Upper lobe of right lung (tissue), 1 donor: ENCODE measurements at regions not wholly inside any gene's neighbourhood (a gene's known extent, or its start where the extent isn't known, plus 50 kb on each side); places are given as distances from the start of the nearest gene placed in this dataset.
A peak's percentile ranks its signal among the peaks of the same experiment; 100 is the strongest.

ENCODE experiments used
- ATAC-seq: fragments of 200-7000 bp; cut with Tn5 transposase; one replicate; pipeline ENCODE4 v1.9.1; 2020; ENCODE audit warnings: mild to moderate bottlenecking, moderate library complexity
- DNase-seq: peaks from one replicate; pipeline ENCODE4 v3.0.0-alpha.2; 2020
- H3K27ac ChIP-seq: fragments of 200-600 bp; one replicate; pipeline ENCODE4 v1.8.0; 2022
- H3K27me3 ChIP-seq: fragments of 200-600 bp; one replicate; pipeline ENCODE4 v1.8.0; 2022; ENCODE audit warnings: mild to moderate bottlenecking
- H3K36me3 ChIP-seq: fragments of 200-600 bp; one replicate; pipeline ENCODE4 v1.8.0; 2022
- H3K4me1 ChIP-seq: fragments of 200-600 bp; one replicate; pipeline ENCODE4 v1.8.0; 2022
- H3K4me3 ChIP-seq: fragments of 200-600 bp; one replicate; pipeline ENCODE4 v1.8.0; 2022; ENCODE audit warnings: mild to moderate bottlenecking
- H3K9me3 ChIP-seq: fragments of 200-600 bp; one replicate; pipeline ENCODE4 v1.8.0; 2022
- CTCF ChIP-seq: fragments of 200-600 bp; IDR thresholded peaks from one replicate; pipeline ENCODE4 v1.8.0; 2022; ENCODE audit warnings: antibody characterized with exemption
- intact Hi-C: fragments of 100-400 bp; cut with DNase I; formaldehyde crosslinking; loops from one replicate; pipeline ENCODE4 v1.11.0; 2022
- donor health status: DM: no; HTN: yes; CAD: no; lungs with severe emphysema.

DNA sequence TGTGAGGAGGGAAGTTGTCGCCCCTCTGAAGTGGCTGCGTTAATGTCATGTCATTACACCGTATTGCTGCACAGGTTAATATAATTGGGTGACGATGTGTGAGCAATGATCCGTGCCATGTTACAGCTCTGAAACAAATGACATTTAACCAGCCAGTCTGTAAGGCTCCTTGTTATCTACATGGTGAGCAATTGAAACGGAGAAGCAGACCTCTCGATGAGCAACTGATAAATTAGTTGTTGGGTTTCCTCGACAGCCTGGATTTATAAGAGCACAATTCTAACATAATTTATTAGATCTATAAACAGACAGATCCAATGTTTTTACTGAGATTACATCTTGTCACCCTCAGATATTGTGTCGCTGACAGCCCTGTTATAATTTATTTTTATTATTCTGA is 49.9 kb upstream of the MAFB start:
- no peak for TF ChIP-seq CTCF
- ATAC-seq, result no peak
- DNase-seq, result no peak
- no peaks in the 10 kb centered on the region for H3K36me3 ChIP-seq
- no peak overlapping the region for H3K27ac ChIP-seq
- no peaks in the 10 kb centered on the region for H3K4me1 ChIP-seq
- no peaks in the 10 kb centered on the region for H3K9me3 ChIP-seq
- no peak overlapping the region for H3K4me3 ChIP-seq
- intact Hi-C loops, result no loop called here
- no peaks in the 10 kb centered on the region for H3K27me3 ChIP-seq

DNA sequence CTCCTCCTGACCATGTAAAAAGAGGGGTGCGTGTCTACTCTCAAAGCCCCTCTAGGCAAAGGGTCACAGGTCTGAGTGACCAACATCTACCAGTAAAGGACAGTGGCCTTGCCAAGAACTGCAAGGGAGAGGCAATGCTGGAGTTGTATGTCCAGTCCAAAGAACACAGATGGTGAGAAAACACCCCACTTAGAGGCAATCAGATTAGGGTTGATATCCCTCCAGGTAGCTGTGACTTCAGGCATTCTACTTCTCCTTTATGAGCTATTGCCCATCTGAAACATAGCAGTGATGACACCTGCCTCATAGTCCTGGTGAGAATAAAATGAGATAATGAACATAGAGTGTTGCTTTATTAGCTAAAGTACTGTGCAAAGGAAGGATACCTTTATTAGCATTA is 50.8 kb upstream of the MAFB start:
- Histone ChIP-seq H3K27me3 (no peaks in the 10 kb centered on the region), H3K27ac (no peak overlapping the region), H3K4me3 (no peak overlapping the region), H3K36me3 (no peaks in the 10 kb centered on the region), H3K4me1 (no peaks in the 10 kb centered on the region), H3K9me3 (no peaks in the 10 kb centered on the region)
- DNase-seq (no peak), ATAC-seq (no peak)
- no peak for TF ChIP-seq CTCF
- intact Hi-C loops, result no loop called here

DNA sequence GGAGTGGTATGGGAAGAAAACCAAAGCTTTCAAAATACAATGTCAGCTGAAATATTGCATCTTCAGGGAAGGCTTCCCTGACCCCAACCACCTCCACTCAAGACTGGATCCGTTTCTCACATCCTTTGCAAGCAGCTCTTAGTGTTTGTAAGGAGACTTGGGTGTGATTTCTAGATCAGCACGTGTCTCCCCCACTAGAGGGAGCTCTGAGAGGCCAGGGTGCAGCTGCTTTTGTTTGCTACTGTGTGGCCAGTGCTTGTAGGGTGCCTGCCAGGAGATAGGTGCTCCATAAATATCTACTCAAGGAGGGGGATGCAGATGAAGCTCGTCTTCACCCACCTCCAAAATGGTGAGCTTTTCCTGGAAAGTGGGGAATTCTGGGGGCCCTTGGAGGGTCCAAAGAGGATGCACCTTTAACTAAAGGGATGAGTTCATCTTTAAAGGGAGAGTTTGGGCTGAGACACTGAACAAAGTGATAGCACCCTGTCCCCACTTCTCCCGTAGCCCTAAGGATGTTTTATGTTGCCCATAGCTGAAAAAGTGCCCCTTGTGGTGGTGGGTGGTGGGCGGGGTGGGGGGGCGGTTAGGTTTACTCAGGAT is 52.6 kb upstream of the MAFB start:
- Histone ChIP-seq H3K4me1 (no peaks in the 10 kb centered on the region), H3K27me3 (no peaks in the 10 kb centered on the region), H3K9me3 (no peaks in the 10 kb centered on the region), H3K36me3 (no peaks in the 10 kb centered on the region), H3K27ac (no peak overlapping the region), H3K4me3 (no peak overlapping the region)
- ATAC-seq (peak; percentile 82), DNase-seq (no peak)
- intact Hi-C loops, result no loop called here
- peak; percentile 65 for TF ChIP-seq CTCF

- Histone ChIP-seq H3K4me3 (no peak overlapping the region), H3K4me1 (no peaks in the 10 kb centered on the region), H3K27me3 (no peaks in the 10 kb centered on the region), H3K27ac (no peak overlapping the region), H3K9me3 (no peaks in the 10 kb centered on the region), H3K36me3 (no peaks in the 10 kb centered on the region)
- DNase-seq (no peak), ATAC-seq (no peak)
- TF ChIP-seq CTCF, result no peak
- intact Hi-C loops, result no loop called here
These were observed 54.2 kb upstream of the MAFB start for GRCh38 chr20:40743141-40743775.

- no peaks in the 10 kb centered on the region for H3K36me3 ChIP-seq
- no peak for DNase-seq
- TF ChIP-seq CTCF, result no peak
- H3K4me1 ChIP-seq, result no peaks in the 10 kb centered on the region
- intact Hi-C loops, result no loop called here
- no peak overlapping the region for H3K27ac ChIP-seq
- H3K4me3 ChIP-seq, result no peak overlapping the region
- H3K9me3 ChIP-seq, result no peaks in the 10 kb centered on the region
- no peak for ATAC-seq
- no peaks in the 10 kb centered on the region for H3K27me3 ChIP-seq
These were observed 55.2 kb upstream of the MAFB start for GRCh38 chr20:40744072-40744817.
